Kidney tubule cell (primary cell): ENCODE measurements at regions not wholly inside any gene's neighbourhood (a gene's known extent, or its start where the extent isn't known, plus 50 kb on each side); places are given as distances from the start of the nearest gene placed in this dataset.
"Not testable (repeated sequence)": the region's sequence is repeated elsewhere in the genome, so short reads cannot be mapped to it uniquely, and the experiment has no call there.

Source experiments
- DNase-seq: peaks from one replicate; pipeline ENCODE4 v3.0.0-alpha.2; 2018; ENCODE audit warnings: low spot score

DNA sequence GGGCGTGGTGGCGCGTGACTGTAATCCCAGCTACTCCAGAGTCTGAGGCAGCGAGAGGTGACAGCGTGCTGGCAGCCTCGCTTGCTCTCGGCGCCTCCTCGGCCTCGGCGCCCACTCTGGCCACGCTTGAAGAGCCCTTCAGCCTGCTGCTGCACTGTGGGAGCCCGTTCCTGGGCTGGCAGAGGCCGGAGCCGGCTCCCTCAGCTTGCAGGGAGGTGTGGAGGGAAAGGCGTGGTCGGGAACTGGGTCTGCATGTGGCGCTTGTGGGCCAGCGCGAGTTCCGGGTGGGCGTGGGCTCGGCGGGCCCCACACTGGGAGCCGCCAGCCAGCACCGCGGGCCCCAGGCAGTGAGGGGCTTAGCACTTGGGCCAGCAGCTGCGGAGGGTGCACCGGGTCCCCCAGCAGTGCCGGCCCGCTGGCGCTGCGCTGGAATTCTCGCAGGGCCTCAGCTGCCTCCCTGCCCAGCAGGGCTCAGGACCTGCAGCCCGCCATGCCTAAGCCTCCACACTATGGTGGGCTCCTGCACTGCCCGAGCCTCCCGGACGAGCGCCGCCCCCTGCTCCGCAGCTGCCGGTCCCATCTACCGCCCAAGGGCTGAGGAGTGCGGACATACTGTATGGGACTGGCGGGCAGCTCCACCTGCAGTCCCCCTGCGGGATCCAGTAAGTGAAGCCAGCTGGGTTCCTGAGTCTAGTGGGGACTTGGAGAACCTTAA is 1093.3 kb upstream of the CDH8 start:
- no peak for DNase-seq

DNA sequence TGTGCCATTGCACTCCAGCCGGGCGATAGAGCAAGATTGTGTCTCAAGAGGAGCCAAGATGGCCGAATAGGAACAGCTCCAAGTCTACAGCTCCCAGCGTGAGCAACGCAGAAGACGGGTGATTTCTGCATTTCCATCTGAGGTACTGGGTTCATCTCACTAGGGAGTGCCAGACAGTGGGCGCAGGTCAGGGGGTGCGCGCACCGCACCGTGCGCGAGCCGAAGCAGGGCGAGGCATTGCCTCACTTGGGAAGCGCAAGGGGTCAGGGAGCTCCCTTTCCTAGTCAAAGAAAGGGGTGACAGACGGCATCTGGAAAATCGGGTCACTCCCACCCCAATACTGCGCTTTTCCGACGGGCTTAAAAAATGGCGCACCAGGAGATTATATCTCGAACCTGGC is 1083.7 kb upstream of the CDH8 start:
- DNase-seq = not testable (repeated sequence)

DNA sequence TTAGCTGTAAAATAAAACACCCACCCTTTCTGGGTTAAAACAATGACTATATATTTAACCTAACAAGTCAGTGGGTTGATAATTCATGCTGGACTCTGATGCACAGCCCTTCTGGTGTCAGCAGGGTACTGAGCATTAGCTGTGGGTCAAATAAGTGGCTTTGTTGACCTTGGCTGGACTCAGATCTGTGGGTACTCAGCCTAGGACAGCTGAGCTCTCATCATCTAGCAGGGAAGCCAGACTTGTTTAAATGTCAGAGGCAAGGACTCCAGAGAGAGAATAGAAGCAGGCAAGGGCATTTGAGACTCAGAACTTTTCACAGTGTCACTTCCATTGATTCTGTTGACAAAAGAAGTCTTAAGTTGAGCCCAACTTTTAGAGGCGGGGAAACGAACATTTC is 1063.8 kb upstream of the CDH8 start:
- DNase-seq = no peak

DNA sequence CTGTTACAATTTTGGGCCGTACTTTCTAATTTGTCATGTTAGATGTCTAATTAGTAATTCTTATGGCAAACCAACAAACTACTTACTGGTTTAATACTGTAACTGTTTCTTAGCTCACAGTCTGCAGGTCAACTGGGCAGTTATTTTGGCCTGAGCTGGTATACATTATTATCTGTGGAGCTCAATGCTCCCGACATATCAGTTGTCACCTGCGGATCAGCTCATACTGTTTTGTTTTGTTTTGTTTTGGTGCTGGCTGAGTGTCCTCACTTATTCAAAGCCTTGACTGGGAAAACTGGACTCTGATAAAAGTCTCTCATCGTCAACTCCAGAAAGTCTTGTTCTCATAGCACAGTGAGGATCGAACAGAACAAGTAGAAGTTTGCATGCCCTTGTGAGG is 1060.6 kb upstream of the CDH8 start:
- no peak for DNase-seq

DNA sequence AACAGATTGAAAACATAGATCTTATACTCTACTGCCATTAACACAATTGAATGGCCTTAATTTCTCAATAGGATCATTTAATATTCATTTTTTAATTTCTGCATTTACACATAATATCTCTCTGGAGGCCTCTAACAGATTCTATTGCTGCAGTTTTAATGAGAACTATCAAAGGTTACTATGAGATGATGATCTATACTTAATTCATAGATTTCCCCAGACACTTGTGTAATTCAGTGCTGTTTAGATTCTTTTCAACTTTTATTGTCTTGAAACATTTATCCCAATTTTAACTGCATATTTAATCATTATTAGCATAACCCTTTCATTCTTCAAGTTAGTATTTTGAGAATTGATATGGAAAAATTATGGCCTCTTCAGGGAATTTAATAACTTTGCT is 1056.5 kb upstream of the CDH8 start:
- no peak for DNase-seq

DNA sequence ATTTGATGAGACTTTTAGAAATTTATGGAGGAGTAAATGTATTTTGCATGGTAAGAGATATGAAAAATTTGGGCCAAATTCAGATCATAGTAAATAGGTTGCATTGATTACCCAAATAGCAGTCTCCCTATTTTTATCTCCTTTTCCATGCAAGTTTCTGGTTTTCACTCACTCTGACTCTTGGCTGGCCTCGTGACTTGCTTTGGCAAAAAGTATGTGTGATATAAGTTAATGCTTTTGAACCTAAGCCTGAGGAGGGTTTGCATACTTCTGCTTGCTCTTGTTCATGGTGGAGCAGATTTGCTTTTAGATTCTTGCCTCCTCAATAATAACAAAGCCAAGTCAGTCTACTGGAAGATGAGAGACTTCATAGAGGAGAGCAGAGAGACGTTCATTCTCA is 1045.9 kb upstream of the CDH8 start:
- no peak for DNase-seq

DNA sequence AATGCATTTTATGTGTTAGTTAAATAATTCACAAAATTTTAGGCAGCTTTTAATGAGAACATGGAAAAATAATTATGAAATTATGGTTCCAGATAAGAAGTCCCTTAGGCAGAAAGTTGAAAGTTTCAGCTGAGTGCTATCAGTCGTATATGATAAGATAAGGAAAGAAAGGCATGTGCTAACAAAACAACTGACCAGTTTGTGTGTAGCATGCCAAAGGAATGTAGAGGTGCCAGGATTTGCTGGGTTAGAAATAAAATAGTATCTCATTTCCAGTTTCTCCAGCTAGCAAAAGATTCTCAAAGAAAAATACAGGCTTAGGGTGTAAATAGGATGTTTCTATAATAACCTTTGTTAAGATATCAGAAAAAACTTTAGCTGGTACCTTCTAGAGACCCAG is 1044.5 kb upstream of the CDH8 start:
- DNase-seq = no peak

DNA sequence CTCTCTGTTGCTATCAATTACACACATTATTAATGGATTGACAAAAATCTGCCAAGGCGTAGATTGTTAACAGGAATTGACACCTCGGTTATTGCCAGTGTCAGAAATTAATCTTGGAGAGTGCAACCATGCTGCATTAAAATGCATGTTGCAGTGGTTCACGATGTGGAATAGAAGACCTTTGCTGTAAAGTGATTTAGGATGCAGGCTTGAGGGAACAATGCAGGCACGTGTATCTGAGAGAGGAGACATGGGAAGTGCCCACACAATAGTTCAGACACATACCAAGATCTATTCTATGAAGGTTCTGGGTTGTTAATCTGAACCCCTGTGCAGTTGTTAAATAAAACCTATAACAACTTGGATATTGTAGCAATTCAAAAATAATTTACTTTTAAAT is 1032.8 kb upstream of the CDH8 start:
- DNase-seq = no peak

DNA sequence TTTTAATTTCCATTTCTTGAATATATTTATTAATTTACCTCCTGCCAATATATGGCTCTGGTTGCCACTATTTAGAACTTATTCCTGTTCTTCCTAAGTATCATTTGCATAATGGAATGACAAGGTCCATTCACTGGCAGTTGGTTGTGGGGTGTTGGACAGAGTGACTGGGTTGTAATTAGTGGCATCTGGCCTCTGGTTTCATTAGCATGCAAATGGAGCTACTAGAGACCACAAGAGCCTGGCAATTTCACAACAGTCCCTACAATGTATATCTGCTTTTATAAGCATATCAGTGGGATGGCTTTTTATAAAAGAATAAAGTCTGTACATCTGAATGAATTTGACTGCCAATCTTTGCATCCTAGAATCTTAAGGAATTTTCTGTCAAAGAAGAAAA is 1030.9 kb upstream of the CDH8 start:
- no peak for DNase-seq

DNA sequence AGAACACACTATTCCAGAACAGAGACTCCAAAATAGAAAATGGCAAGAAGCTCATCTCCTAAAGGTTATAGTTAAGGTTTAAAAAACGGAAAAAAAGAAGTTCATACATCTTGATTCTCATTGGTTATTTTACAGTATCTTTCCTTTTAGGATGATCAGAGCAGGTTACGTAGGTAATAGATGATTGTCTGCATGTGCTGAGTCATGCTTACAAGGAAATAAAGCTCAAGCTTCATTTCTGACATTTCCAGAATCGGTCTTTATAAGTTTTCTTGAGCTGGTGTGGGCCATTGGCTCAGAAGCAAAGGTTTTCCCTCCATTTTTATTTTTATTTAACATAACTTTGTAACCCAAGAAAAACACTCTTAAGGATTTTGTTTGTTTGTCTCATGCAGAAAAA is 1030.3 kb upstream of the CDH8 start:
- DNase-seq = no peak

DNA sequence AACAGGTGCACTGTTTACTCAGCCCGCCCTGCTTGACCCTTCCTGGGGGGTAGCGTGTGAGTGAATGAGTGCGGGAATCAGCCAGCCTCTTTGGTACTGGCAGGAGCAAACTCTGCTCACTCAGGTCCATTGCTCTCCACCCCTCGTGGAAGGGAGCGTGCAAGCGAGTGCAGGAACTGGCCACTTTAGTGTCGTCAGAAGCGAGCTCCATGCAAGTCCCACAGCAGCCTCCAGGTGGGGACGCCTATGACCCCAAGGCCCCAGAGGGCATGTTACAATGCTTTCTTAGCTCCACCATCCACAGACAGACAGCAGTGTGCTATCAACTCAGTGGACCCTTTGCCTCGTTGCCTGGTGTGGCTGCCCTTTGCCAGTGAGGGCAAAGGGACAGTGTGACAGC is 1025.1 kb upstream of the CDH8 start:
- no peak for DNase-seq

DNA sequence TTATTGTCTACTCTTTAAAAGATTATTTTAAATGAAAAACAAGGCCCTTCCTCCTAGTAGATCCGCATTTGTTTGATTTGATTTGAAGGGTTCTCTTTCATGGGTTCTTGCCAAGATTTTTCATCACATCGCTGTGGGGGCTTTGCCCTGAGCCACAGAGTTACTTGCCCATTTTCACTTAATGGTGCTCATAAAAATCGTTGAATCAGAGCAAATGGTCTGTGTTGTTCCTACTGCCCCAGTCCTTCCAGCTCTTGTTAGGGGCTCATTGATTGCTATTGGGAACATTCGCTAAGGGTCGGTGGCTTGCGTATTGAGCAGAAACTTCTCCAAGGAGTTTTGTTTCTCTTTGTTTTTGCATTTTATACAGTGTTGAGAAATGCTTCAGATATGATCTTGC is 1023.4 kb upstream of the CDH8 start:
- DNase-seq = no peak

DNA sequence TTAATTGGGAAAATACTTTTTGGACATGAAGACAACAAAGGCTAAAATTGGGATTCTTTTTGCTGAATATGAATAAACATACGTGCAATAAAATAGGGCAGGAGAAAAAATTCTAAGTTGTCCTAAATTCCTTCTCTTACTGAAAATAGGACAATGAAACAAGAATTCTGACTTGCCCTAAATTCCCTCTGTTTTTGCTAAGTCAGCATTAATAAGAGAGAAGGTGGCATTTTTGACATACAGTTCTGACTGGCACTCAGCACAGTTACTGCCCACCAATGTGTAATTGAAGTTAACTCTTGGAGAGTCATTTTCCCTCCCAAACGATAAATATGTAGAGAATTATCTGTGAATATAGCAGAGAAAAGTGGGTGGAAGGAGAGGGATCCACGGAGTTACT is 1021.1 kb upstream of the CDH8 start:
- DNase-seq = no peak

DNA sequence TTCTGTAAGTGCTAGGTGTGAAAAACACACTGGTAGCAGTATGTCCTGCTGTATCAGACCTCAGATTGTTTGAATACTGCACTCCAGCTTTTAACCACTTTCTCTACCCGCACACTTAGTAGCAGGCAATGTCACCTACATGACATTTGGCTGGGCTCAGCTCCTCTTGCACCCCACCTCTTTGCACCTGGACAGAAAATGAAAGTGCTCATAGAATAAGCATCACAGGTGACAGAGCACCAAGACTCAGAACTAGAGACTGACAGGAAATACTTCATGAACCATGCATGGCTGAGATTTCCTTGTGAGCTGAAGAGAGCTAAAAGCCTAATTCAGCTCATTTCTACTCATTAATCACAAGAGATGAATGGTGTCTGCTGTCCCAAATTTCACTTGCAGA is 1014.2 kb upstream of the CDH8 start:
- no peak for DNase-seq

DNA sequence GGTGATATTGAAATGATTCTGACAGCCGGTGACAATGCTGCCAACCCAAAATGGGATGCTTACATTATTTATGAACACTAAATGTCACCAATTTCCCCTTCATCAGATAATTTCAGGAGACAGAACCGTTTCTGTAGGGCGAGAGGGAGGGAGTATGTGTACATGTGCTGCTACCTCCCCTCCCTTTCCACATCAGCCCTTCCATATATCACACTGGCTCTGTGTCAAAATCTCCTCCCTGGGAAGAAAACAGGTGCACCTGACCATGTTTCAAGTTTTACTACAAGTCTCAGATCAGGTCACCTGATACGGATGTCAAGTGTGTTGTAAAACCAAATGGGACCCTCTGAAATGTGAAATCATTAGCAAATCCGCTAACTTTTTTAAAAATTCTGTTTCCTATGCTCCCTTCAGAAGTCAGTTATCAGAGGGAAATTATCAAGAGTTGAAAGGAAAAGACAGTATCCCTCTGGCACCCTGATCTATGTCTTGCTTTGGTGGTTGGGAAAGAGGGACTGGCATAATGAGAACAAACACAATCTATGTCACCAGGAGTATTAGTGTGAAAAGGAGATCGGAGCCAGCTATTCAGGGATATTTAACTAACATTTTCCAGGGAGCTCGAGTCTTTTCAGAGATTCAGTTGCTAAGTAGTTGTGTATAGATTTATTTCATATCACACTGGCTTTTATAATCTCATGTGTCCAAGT is 1002.3 kb upstream of the CDH8 start:
- no peak for DNase-seq

DNA sequence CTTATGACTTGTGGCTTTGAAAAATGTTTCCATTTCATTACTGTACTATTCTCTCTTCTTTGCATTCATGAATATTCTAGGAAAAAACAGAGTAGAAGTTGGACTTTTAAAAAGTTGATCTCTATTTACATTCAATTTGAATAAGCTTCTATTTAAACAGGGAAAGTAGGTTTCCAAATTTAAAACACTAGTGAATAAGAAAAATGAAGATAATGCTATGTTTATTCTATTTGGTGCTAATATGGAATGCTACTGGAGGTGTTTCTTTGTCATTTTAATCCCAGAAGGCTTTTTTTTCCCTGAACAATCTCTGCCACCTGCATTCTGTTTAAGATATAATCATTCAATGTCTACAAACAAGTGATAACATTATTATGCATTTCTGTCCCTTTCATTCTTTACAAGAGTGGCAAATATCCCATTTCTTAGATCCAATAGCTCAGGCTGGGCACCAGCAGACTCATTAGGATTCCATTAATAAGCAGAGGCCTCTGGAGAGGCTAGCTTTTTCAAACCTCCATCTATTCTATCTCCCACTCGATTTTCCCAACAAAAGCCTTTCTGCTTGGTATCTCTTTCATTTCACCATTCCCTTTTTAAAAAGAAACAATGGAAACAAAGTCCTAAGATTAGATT is 1001.6 kb upstream of the CDH8 start:
- no peak for DNase-seq

DNA sequence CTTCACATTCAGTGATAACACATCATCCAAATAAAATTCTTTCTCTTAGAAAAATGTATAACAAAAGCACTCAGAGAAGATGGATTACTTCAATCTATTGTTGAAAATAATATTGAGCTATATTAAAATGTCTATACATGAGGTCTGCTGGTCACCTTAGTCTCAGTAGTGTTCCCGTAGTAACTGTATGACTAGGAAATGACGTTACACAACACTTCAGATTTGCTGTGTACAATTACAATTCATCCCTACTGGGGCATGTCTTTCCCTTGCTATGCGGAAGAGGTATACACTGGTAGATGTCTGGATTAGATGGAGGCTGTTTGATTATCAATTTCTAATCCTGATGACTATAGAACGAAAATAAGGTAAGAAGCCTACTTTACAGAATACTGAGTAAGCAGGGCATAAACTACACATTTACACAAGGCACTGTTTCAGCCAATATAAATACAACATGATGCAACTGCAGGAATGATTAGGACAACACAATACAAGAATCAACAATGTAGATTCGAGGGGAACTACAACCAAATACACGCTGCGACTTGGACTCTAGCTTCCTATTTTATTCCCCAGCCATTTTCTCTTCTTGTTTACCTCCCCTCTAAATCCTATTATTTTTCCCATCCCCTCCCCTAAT is 982.5 kb upstream of the CDH8 start:
- DNase-seq = no peak

DNA sequence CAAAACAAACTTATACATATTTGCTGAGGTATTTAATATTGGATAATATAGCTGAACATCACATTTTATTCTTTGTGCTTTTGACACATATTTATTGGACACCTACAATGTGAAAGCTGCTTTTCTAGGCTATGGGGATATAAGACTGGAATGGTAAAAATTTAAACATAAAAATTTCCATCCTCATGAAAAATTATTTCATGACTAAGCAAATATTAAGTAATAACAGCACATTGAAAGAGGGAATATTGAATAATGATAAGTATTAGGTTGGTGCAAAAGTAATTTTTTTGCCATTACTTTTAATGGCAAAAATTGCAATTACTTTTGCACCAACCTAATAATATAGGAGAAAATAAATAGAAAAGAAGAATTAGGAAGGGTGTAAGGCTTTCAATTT is 972.5 kb upstream of the CDH8 start:
- DNase-seq = no peak

DNA sequence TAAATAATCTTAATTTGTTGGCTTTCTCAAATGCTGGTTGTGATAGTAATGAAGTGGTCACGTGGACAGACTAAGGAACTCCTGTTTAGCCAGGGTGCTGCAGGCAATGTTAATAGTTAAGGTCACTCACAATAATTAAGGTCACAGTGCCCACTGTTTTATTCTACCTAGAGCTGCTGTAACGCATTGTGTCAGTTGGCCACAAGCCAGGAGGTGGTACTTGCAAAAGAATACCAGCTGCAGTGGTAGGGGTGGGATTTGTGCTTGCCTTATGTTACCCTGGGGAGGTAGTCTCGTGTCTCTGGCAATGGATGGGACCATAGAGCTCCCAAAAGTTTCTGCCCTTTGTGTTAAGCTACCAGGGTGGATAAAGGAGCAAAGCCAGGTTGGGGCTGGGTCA is 969.1 kb upstream of the CDH8 start:
- no peak for DNase-seq

DNA sequence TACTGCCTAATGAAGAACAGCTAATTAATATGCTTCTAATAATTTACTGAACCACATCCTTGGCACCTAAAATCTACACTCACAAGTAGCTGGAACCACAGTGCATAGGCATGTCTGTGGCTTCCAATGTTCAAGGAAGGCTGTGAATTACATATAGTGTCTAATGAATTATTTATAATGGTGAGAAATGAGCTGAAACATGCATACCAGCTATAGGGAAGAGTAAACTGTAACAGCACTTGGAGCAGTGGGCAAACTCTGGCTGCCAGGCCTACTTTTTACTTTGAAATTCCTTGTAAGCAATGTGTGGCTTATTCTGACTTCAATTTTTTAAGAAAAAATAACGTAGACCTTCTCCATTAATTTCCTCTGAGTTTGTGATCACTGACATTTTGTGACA is 953.2 kb upstream of the CDH8 start:
- no peak for DNase-seq

DNA sequence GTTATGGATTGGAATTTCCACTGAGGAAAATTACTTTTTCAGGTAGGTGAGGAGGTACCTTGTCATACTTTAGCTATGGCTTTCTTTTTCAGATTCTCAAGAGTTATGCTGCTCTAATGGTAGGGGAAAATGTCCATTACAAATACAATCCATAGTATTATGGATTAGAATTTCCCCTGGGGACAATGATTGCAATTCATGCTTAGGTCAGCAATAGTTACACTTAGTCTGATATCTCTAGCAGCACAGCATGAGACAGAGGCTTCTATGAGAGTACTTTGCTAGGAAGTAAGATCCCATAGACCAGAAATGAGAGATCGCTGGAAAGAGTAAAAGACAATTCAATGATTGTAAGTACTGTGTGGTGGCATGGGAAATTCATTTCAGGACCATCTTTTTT is 949.5 kb upstream of the CDH8 start:
- DNase-seq = no peak

DNA sequence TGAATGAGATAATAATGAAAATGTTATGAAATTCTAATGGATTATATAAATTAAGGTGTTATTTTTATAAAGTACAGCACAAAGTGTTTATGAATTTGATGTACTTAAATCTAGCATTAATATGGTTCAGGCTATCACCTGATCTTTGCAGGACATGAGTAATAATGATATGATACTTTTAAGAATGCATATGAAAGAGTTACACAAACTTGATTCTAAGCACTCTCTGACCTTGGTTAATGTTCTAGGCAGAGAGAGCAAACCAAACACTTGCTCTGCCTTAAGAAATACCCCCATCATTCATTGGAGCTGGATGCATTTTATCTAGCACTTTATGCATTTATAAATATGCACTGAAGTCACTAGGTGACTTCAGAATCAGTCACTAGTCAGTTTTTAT is 942.2 kb upstream of the CDH8 start:
- no peak for DNase-seq

DNA sequence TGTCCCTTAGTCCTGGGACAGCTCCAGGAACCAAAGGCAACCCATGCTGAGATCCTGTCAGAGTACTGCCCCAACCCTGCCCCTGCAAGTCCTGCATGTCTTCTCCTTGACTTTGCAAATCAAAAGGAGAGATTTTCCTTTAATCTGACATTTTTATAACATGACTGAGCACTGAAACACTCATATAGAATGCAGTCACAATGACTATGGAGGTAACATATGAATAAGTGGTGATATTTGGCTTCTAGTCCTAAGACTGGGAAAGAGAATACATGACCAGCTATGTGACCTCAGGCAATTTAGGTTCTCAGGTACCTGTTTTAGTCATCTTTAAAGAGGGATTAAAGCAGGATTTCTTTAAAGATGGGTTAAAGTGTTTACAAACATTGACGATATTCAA is 941.6 kb upstream of the CDH8 start:
- DNase-seq = no peak
